ENCODE measurements at regions not wholly inside any gene's neighbourhood (a gene's known extent, or its start where the extent isn't known, plus 50 kb on each side); places are given as distances from the start of the nearest gene placed in this dataset.

- Histone ChIP-seq H3K36me3 (ENCODE audit: insufficient read depth, insufficient read length, low read length) (no peaks in the 10 kb centered on the region), H3K27me3 (ENCODE audit: insufficient read depth, insufficient read length) (no peaks in the 10 kb centered on the region), H3K4me3 (ENCODE audit: insufficient read length, low read depth) (no peak overlapping the region), H3K9me3 (ENCODE audit: insufficient read depth, low read length) (no peaks in the 10 kb centered on the region), H3K4me1 (ENCODE audit: insufficient read depth, insufficient read length) (no peaks in the 10 kb centered on the region), H3K9ac (ENCODE audit: insufficient read length, low read depth) (no peak overlapping the region)
- no peak for DNase-seq (ENCODE audit: low read depth, low spot score)
- TF ChIP-seq ZNF274 (IDR thresholded peaks at IDR 0.05; ENCODE audit: low read depth, low read length) (no peak), SUZ12 (IDR thresholded peaks at IDR 0.05; ENCODE audit: extremely low read depth, insufficient read depth, insufficient read length) (no peak), YY1 (IDR thresholded peaks at IDR 0.05; ENCODE audit: insufficient read depth, insufficient read length) (no peak)
These were observed 132.5 kb upstream of the OSR1 start for GRCh38 chr2:19490846-19491435.

- no peaks in the 10 kb centered on the region for H3K27me3 ChIP-seq (ENCODE audit: insufficient read depth, insufficient read length)
- no peak for DNase-seq (ENCODE audit: low read depth, low spot score)
- no peaks in the 10 kb centered on the region for H3K4me1 ChIP-seq (ENCODE audit: insufficient read depth, insufficient read length)
- H3K9me3 ChIP-seq (ENCODE audit: insufficient read depth, low read length), result no peaks in the 10 kb centered on the region
- H3K36me3 ChIP-seq (ENCODE audit: insufficient read depth, insufficient read length, low read length), result no peaks in the 10 kb centered on the region
- H3K9ac ChIP-seq (ENCODE audit: insufficient read length, low read depth), result no peak overlapping the region
- H3K4me3 ChIP-seq (ENCODE audit: insufficient read length, low read depth), result no peak overlapping the region
- TF ChIP-seq YY1 (IDR thresholded peaks at IDR 0.05; ENCODE audit: insufficient read depth, insufficient read length) (no peak), SUZ12 (IDR thresholded peaks at IDR 0.05; ENCODE audit: extremely low read depth, insufficient read depth, insufficient read length) (no peak), ZNF274 (IDR thresholded peaks at IDR 0.05; ENCODE audit: low read depth, low read length) (no peak)
These were observed 129.7 kb upstream of the OSR1 start for GRCh38 chr2:19488009-19488691.

- Histone ChIP-seq H3K4me3 (ENCODE audit: insufficient read length, low read depth) (no peak overlapping the region), H3K36me3 (ENCODE audit: insufficient read depth, insufficient read length, low read length) (no peaks in the 10 kb centered on the region), H3K9ac (ENCODE audit: insufficient read length, low read depth) (no peak overlapping the region), H3K4me1 (ENCODE audit: insufficient read depth, insufficient read length) (no peaks in the 10 kb centered on the region), H3K9me3 (ENCODE audit: insufficient read depth, low read length) (no peaks in the 10 kb centered on the region), H3K27me3 (ENCODE audit: insufficient read depth, insufficient read length) (no peaks in the 10 kb centered on the region)
- TF ChIP-seq YY1 (IDR thresholded peaks at IDR 0.05; ENCODE audit: insufficient read depth, insufficient read length), result no peak
- no peak for TF ChIP-seq SUZ12 (IDR thresholded peaks at IDR 0.05; ENCODE audit: extremely low read depth, insufficient read depth, insufficient read length)
- no peak for TF ChIP-seq ZNF274 (IDR thresholded peaks at IDR 0.05; ENCODE audit: low read depth, low read length)
- no peak for DNase-seq (ENCODE audit: low read depth, low spot score)
These were observed 126.3 kb upstream of the OSR1 start for GRCh38 chr2:19484736-19485135.

GRCh38 chr2:19480673-19481072 is 122.2 kb upstream of the OSR1 start:
- Histone ChIP-seq H3K9ac (ENCODE audit: insufficient read length, low read depth) (no peak overlapping the region), H3K4me3 (ENCODE audit: insufficient read length, low read depth) (no peak overlapping the region), H3K4me1 (ENCODE audit: insufficient read depth, insufficient read length) (no peaks in the 10 kb centered on the region), H3K9me3 (ENCODE audit: insufficient read depth, low read length) (no peaks in the 10 kb centered on the region), H3K27me3 (ENCODE audit: insufficient read depth, insufficient read length) (no peaks in the 10 kb centered on the region), H3K36me3 (ENCODE audit: insufficient read depth, insufficient read length, low read length) (no peaks in the 10 kb centered on the region)
- DNase-seq (ENCODE audit: low read depth, low spot score), result no peak
- TF ChIP-seq ZNF274 (IDR thresholded peaks at IDR 0.05; ENCODE audit: low read depth, low read length) (no peak), SUZ12 (IDR thresholded peaks at IDR 0.05; ENCODE audit: extremely low read depth, insufficient read depth, insufficient read length) (no peak), YY1 (IDR thresholded peaks at IDR 0.05; ENCODE audit: insufficient read depth, insufficient read length) (no peak)

GRCh38 chr2:19479666-19480065 is 121.2 kb upstream of the OSR1 start:
- Histone ChIP-seq H3K4me3 (ENCODE audit: insufficient read length, low read depth) (no peak overlapping the region), H3K9ac (ENCODE audit: insufficient read length, low read depth) (no peak overlapping the region), H3K27me3 (ENCODE audit: insufficient read depth, insufficient read length) (no peaks in the 10 kb centered on the region), H3K4me1 (ENCODE audit: insufficient read depth, insufficient read length) (no peaks in the 10 kb centered on the region), H3K36me3 (ENCODE audit: insufficient read depth, insufficient read length, low read length) (no peaks in the 10 kb centered on the region), H3K9me3 (ENCODE audit: insufficient read depth, low read length) (no peaks in the 10 kb centered on the region)
- no peak for TF ChIP-seq YY1 (IDR thresholded peaks at IDR 0.05; ENCODE audit: insufficient read depth, insufficient read length)
- no peak for TF ChIP-seq SUZ12 (IDR thresholded peaks at IDR 0.05; ENCODE audit: extremely low read depth, insufficient read depth, insufficient read length)
- no peak for TF ChIP-seq ZNF274 (IDR thresholded peaks at IDR 0.05; ENCODE audit: low read depth, low read length)
- no peak for DNase-seq (ENCODE audit: low read depth, low spot score)

- Histone ChIP-seq H3K36me3 (ENCODE audit: insufficient read depth, insufficient read length, low read length) (no peaks in the 10 kb centered on the region), H3K9ac (ENCODE audit: insufficient read length, low read depth) (no peak overlapping the region), H3K9me3 (ENCODE audit: insufficient read depth, low read length) (no peaks in the 10 kb centered on the region), H3K4me1 (ENCODE audit: insufficient read depth, insufficient read length) (no peaks in the 10 kb centered on the region), H3K4me3 (ENCODE audit: insufficient read length, low read depth) (no peak overlapping the region), H3K27me3 (ENCODE audit: insufficient read depth, insufficient read length) (no peaks in the 10 kb centered on the region)
- no peak for TF ChIP-seq ZNF274 (IDR thresholded peaks at IDR 0.05; ENCODE audit: low read depth, low read length)
- no peak for TF ChIP-seq YY1 (IDR thresholded peaks at IDR 0.05; ENCODE audit: insufficient read depth, insufficient read length)
- no peak for TF ChIP-seq SUZ12 (IDR thresholded peaks at IDR 0.05; ENCODE audit: extremely low read depth, insufficient read depth, insufficient read length)
- DNase-seq (ENCODE audit: low read depth, low spot score), result no peak
These were observed 120.0 kb upstream of the OSR1 start for GRCh38 chr2:19478409-19478808.

GRCh38 chr2:19476327-19476726 is 117.9 kb upstream of the OSR1 start:
- DNase-seq (ENCODE audit: low read depth, low spot score), result no peak
- TF ChIP-seq ZNF274 (IDR thresholded peaks at IDR 0.05; ENCODE audit: low read depth, low read length) (no peak), YY1 (IDR thresholded peaks at IDR 0.05; ENCODE audit: insufficient read depth, insufficient read length) (no peak), SUZ12 (IDR thresholded peaks at IDR 0.05; ENCODE audit: extremely low read depth, insufficient read depth, insufficient read length) (no peak)
- H3K27me3 ChIP-seq (ENCODE audit: insufficient read depth, insufficient read length), result no peaks in the 10 kb centered on the region

More at GRCh38 chr2:19476327-19476726, 117.9 kb upstream of the OSR1 start:
- H3K9ac ChIP-seq (ENCODE audit: insufficient read length, low read depth), result no peak overlapping the region
- H3K36me3 ChIP-seq (ENCODE audit: insufficient read depth, insufficient read length, low read length), result no peaks in the 10 kb centered on the region
- no peaks in the 10 kb centered on the region for H3K4me1 ChIP-seq (ENCODE audit: insufficient read depth, insufficient read length)
- H3K4me3 ChIP-seq (ENCODE audit: insufficient read length, low read depth), result no peak overlapping the region
- no peaks in the 10 kb centered on the region for H3K9me3 ChIP-seq (ENCODE audit: insufficient read depth, low read length)
